Renal cortex interstitium (tissue), 11 donors: ENCODE measurements at regions not wholly inside any gene's neighbourhood (a gene's known extent, or its start where the extent isn't known, plus 50 kb on each side); places are given as distances from the start of the nearest gene placed in this dataset.

Experiments
- DNase-seq, 11 donors: peaks; one replicate each; pipeline ENCODE4 v3.0.0-alpha.2; 2013; ENCODE audit warnings: low read depth in 9 of 11, low spot score in 4 of 11; ENCODE audit errors: extremely low read depth in 1 of 11

- DNase-seq, result no peak
Observed at GRCh38 chr21:37967036-37967435, 50.8 kb upstream of the KCNJ6 start.

GRCh38 chr21:37968744-37969143, 52.5 kb upstream of the KCNJ6 start:
- DNase-seq, result no peak

GRCh38 chr21:37970548-37970947, 54.3 kb upstream of the KCNJ6 start:
- no peak for DNase-seq

DNA sequence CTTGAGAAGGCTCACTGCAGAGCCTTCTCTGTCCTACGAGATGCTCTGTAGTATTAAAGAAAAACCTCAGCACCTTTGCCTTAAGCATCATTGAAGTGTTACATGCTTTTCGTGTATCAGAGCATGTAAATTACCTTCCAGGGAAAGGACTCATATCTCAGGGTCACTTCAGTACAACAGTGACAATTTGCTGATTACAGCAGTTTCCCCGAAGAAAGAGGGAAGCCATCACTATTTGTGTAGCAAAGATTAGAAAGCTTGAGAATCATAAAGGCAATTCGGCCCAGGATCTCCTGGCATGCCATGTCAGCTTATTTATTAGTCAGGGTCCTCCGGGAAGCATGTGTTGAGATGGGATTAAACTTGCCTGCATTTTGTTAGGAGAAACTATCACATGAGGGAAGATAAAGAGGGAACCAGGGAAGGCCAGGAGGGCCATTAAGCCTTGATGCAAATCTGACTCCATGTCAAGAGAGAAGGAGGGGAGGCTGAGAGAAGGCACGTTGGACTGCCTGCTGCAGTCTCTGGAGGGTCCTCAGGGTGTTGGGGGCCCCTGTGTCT, 55.2 kb upstream of the KCNJ6 start:
- no peak for DNase-seq

- DNase-seq, result no peak
Observed at GRCh38 chr21:37974081-37974480, 57.8 kb upstream of the KCNJ6 start.

DNA sequence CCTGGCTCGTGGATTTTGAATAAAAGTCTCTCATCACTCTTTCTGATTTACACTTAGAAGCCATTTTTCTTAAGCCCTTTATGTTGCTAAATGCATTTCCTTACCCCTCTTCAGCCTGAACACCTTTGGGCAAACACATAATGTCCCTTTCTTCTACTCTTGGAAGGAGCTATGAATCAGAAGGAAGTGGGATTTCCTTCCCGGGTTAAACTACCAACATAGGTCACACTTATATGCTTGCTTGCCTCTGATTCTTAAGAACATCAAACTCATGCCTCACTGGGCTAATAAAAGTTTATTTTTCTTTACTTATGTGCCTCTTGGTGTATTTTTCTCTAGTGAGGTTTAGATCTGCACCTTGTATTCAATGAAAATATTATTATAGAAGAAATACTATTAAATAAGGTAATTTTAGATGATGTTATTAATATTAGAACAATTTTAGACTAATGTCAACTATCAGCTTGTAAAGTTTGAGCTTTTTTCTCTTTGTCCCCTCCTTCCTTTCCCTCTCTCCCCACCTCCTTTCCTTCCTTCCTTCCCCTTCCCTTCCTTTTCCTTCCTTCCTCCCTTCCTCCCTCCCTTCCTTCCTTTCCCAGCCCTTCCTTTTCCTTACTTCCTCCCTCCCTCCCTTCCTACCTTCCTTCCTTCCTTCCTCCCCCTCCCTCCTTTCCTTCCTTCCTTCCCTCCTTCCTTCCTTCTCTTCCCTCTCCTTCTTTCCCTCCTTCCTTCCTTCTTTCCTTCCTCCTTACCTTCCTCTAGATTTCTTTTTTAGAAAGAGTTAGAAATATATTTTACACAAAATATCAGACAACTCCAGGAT, 66.5 kb upstream of the KCNJ6 start:
- no peak for DNase-seq

DNA sequence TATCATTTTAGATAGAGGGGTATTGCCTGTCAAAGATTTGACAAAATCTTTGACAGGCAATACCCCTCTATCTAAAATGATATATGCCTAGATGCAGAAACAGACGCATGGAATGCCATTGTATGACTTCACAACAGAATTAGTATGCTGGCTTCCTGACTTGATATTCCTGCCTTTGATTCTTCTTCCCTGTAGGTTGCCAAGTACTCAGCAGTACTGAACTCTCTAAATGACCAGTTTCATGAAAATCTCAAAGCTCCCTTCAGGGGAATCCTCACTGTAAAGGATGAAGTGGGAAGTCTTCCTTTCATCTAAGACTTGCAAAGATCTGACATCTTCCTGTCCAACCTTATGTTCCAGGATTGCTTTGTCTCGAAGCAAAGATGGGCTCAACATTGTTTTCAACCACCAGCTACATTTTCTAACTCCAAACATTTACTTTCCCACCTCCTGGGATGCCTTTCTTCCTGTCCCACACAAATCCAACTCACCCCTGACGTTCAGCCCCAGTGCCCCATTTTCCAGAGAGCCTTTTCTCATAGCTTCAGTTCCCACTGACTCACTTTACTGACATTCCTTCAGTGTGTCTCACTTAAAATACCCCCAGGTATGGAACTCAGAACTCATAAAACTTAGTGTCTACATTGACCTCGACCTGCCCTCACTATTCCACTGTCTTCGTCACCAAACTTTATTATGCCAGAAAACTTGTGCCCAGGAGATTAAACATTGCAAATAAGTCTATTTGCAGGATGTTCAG, 67.3 kb upstream of the KCNJ6 start:
- no peak for DNase-seq

- DNase-seq, result no peak
Observed at GRCh38 chr21:37984416-37984815, 68.2 kb upstream of the KCNJ6 start.

DNA sequence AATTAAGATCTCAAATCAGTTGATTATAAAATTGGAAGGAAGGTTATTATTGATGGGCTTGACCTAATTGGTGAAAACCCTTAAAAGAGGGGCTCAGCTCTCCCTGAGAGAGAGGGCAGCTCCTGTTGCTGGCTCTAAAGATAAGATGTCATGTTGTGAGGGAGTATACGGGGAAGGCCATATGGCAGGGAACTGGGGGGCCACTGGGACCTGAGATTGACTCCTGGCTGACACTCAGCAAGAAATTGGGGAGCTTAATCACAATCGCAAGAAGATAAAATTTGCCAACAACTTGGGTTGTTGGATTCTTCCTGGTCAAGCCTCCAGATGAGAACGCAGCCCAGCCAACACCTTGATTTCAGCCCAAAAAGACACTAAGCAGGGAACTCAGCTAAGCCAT, 69.7 kb upstream of the KCNJ6 start:
- DNase-seq, result no peak

DNA sequence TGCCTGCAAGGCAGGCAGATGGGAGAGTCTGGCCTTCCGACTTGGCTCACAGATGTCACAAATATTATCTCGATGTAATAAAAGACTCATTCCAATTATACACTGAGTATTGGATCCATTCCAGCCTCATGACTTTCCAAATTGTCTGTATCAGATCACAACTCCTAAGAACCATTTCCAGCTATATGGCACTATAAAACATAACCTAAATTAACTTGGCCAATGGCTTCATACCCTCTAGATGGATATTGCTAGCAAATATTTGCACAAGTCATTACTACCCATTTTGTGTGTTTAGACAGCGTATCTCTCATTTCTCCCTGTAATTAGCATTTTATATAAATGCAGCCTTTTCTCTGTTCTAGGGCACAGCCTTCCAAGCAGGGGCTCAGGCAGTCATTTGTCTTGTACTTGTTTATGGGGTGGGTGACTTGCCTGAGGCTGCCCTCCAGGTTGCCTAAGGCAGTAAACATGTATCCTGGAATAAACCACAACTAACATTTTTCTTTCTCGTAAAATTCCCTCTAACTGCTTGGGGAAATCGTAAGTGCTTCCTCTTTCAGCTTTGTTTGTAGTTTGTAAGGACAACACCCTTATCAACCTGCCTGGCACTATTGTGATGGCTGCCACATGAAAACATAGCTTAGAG, 70.6 kb upstream of the KCNJ6 start:
- no peak for DNase-seq

DNA sequence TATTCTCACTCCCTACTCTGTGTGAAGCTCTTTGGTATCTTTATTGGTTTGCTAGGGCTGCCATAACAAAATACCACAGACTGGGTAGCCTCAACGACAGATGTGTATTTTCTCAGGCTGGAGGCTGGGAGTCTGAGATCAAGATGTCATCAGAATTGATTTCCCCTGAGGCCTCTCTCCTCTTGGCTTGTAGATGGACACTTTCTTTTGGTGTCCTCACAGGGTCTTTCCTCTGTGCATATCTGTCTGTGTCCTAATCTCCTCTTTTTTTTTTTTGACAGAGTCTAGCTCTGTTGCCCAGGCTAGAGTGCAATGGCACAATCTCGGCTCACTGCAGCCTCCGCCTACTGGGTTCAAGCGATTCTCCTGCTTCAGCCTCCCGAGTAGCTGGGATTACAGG, 71.4 kb upstream of the KCNJ6 start:
- DNase-seq, result no peak

DNA sequence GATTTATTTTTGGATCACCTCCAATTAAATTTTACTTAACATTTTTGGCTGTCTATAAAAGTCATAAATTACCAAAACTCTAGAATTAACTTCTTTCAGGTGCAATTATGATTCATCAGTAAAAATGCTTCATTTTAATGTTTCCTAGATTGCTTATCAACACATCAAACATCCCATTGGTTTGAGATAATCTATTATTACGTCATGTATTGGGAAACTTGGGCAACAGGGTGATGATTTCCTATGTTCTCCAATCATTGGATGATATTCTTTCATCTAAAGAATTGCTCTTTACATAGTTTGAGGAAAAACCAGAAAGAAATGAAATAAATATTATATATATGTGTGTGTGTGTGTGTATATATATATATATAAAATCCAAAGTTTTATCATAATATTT, 76.8 kb upstream of the KCNJ6 start:
- no peak for DNase-seq

DNA sequence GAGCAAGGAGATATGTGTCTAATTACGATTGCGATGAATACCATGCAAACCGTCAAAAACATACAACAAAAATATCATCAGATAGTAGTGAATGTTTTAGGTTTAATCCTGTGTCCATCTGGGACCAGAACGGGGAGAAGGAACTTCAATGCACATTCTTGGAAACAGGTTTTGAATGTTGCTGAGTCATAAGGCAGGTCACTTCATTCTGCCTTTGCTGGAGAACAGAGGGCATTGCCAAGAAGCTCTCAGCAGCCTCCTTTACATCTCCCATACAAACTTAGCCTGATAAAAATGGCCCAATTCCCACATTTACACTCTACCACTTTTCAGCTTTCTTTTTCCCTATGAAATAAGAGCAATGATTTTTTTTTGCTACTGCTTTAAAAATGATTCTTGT, 78.0 kb upstream of the KCNJ6 start:
- no peak for DNase-seq

DNA sequence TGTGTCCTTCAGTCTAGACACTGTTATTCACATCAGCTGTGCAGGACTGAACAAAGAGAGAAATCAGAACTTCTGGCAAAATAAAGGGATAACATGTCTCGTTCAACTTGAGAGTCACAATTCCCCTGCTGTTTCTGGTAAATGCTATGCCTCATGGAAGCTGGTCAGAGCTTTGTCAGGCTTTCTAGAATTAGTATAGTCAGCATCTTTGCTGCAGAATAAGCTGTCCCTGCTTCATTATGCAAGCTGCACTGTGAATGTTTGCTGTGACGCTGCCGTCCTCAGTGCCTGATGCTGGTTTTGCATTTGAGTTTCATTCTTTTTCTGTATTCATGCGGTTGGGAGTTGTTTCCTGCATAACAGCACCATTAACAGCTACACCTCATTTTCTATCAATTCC, 96.4 kb upstream of the KCNJ6 start:
- no peak for DNase-seq

GRCh38 chr21:38013741-38014140, 97.5 kb upstream of the KCNJ6 start:
- no peak for DNase-seq

GRCh38 chr21:38014298-38014697, 98.0 kb upstream of the KCNJ6 start:
- DNase-seq, result no peak

GRCh38 chr21:38027901-38028498, 111.7 kb upstream of the KCNJ6 start:
- no peak for DNase-seq

DNA sequence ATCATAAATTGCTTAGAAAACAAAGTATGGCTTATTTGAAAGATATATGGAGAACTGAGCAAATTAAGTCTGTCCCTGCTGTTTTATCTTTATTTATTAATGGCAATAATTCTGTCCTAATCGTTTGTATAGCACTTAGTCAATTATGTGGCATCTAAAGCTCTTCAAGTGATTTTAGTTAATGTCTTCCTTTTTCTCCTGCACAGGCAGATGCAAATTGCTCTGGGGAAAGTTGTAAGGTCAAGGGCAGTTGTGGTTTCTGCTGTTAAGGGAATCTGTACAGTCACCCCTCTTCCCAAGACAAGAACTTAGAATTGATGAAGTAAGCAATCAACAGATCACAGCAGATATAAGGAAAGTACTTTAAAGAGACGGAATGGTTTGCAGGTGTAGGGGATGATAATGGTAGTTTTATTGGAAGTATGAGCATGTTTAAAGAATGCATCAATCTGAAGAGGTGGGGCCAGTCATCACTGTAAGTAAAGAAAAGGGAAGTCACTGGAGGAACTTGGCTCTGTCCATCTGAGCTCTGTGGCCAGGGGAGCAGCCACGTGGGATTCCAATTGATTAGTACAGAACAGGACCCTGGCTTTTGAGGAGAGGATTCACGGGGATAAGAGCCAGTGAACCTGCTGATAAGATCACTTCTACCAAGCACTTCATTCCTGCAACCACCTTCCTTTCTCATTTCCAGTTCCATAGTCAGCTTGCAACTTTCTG, 116.0 kb upstream of the KCNJ6 start:
- no peak for DNase-seq

GRCh38 chr21:38036016-38036415, 119.8 kb upstream of the KCNJ6 start:
- no peak for DNase-seq
